Astrocyte (in vitro differentiated cells and primary cell): ENCODE measurements at regions not wholly inside any gene's neighbourhood (a gene's known extent, or its start where the extent isn't known, plus 50 kb on each side); places are given as distances from the start of the nearest gene placed in this dataset.

Experiments used
- EZH2 ChIP-seq: IDR thresholded peaks from 2 replicates; pipeline ENCODE4 v1.6.1; 2012; ENCODE audit warnings: mild to moderate bottlenecking, low read length, inconsistent platforms; ENCODE audit not compliant: insufficient read depth
- TF ChIP-seq, protein P1 (sequence below): IDR thresholded peaks from 2 replicates; pipeline ENCODE4 v1.5.1; 2011; ENCODE audit warnings: low read depth, mild to moderate bottlenecking, inconsistent platforms, low read length, moderate library complexity; ENCODE audit not compliant: insufficient read depth

DNA sequence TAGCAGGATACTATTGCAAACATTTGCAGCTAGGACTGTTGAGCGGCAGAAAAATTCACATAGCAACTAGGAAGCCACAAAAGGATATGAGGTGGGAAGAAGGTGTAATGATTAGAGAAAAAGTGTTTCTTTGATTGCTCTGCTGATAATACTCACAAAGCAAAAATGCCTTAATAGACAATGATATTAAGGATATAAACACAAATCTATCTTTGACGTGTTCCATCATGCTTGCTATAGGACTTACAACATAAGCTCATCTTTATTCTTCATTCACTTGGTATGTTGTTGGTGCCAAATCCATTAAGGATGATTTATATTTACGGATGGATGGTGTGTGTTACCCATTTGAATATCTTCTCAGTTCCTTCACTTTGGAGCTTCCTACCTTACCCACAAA lies 309.3 kb downstream of the GPR37 start:
- TF ChIP-seq, protein P1, sequence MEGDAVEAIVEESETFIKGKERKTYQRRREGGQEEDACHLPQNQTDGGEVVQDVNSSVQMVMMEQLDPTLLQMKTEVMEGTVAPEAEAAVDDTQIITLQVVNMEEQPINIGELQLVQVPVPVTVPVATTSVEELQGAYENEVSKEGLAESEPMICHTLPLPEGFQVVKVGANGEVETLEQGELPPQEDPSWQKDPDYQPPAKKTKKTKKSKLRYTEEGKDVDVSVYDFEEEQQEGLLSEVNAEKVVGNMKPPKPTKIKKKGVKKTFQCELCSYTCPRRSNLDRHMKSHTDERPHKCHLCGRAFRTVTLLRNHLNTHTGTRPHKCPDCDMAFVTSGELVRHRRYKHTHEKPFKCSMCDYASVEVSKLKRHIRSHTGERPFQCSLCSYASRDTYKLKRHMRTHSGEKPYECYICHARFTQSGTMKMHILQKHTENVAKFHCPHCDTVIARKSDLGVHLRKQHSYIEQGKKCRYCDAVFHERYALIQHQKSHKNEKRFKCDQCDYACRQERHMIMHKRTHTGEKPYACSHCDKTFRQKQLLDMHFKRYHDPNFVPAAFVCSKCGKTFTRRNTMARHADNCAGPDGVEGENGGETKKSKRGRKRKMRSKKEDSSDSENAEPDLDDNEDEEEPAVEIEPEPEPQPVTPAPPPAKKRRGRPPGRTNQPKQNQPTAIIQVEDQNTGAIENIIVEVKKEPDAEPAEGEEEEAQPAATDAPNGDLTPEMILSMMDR, result no peak
- no peak for TF ChIP-seq EZH2
